IPS-15b (cell line): ENCODE measurements at regions not wholly inside any gene's neighbourhood (a gene's known extent, or its start where the extent isn't known, plus 50 kb on each side); places are given as distances from the start of the nearest gene placed in this dataset.
"Not testable (repeated sequence)": the region's sequence is repeated elsewhere in the genome, so short reads cannot be mapped to it uniquely, and the experiment has no call there.

ENCODE experiments used
- H3K27me3 ChIP-seq: one replicate; pipeline ENCODE4 v1.6.1; 2013; ENCODE audit warnings: low read length; ENCODE audit not compliant: control insufficient read depth, insufficient read depth
- H3K36me3 ChIP-seq: one replicate; pipeline ENCODE4 v1.6.1; 2013; ENCODE audit warnings: low read length; ENCODE audit not compliant: control insufficient read depth, insufficient read depth
- H3K4me1 ChIP-seq: one replicate; pipeline ENCODE4 v1.6.1; 2013; ENCODE audit warnings: mild to moderate bottlenecking, low read length; ENCODE audit not compliant: control insufficient read depth, insufficient read depth
- H3K4me3 ChIP-seq: one replicate; pipeline ENCODE4 v1.5.1; 2013; ENCODE audit warnings: low read depth, low read length
- H3K9ac ChIP-seq: one replicate; pipeline ENCODE4 v1.6.1; 2013; ENCODE audit warnings: low read depth, mild to moderate bottlenecking, low read length
- H3K9me3 ChIP-seq: one replicate; pipeline ENCODE4 v1.6.1; 2013; ENCODE audit warnings: mild to moderate bottlenecking, low read length; ENCODE audit not compliant: control insufficient read depth, insufficient read depth

- not testable (repeated sequence) for H3K4me1 ChIP-seq, H3K36me3 ChIP-seq, H3K9me3 ChIP-seq, H3K4me3 ChIP-seq, H3K27me3 ChIP-seq, H3K9ac ChIP-seq
These were observed 90.8 kb upstream of the FBXO28 start for GRCh38 chr1:224023122-224023521.

GRCh38 chr1:224022249-224022970 is 91.5 kb upstream of the FBXO28 start:
- H3K9ac ChIP-seq, H3K4me1 ChIP-seq, H3K4me3 ChIP-seq, H3K9me3 ChIP-seq, H3K27me3 ChIP-seq, H3K36me3 ChIP-seq: not testable (repeated sequence)

GRCh38 chr1:224019866-224020265 is 94.0 kb upstream of the FBXO28 start:
- not testable (repeated sequence) for H3K36me3 ChIP-seq, H3K9ac ChIP-seq, H3K4me3 ChIP-seq, H3K27me3 ChIP-seq, H3K4me1 ChIP-seq, H3K9me3 ChIP-seq

- H3K4me3 ChIP-seq, H3K36me3 ChIP-seq, H3K27me3 ChIP-seq, H3K4me1 ChIP-seq, H3K9ac ChIP-seq: not testable (repeated sequence)
- H3K9me3 ChIP-seq: peaks cover 30% of the 10 kb centered on the region
These were observed 98.1 kb upstream of the FBXO28 start for GRCh38 chr1:224015782-224016181.

- Histone ChIP-seq H3K36me3 (no peaks in the 10 kb centered on the region), H3K9ac (no peak overlapping the region), H3K4me3 (no peak overlapping the region), H3K27me3 (no peaks in the 10 kb centered on the region), H3K4me1 (no peaks in the 10 kb centered on the region), H3K9me3 (peaks cover 30% of the 10 kb centered on the region)
These were observed 99.6 kb upstream of the FBXO28 start for GRCh38 chr1:224014330-224014649.

GRCh38 chr1:224013626-224014329 is 100.1 kb upstream of the FBXO28 start:
- H3K9ac ChIP-seq: not testable (repeated sequence)

GRCh38 chr1:224012807-224013434 is 101.0 kb upstream of the FBXO28 start:
- H3K4me1 ChIP-seq, H3K9ac ChIP-seq, H3K36me3 ChIP-seq, H3K4me3 ChIP-seq, H3K27me3 ChIP-seq: not testable (repeated sequence)
- H3K9me3 ChIP-seq: peaks cover 30% of the 10 kb centered on the region

More at GRCh38 chr1:224013626-224014329, 100.1 kb upstream of the FBXO28 start:
- H3K36me3 ChIP-seq, H3K4me3 ChIP-seq, H3K4me1 ChIP-seq, H3K27me3 ChIP-seq: not testable (repeated sequence)
- H3K9me3 ChIP-seq: peaks cover 30% of the 10 kb centered on the region

- not testable (repeated sequence) for H3K4me1 ChIP-seq, H3K36me3 ChIP-seq, H3K27me3 ChIP-seq, H3K9ac ChIP-seq, H3K4me3 ChIP-seq
- H3K9me3 ChIP-seq: peaks cover 30% of the 10 kb centered on the region
These were observed 101.7 kb upstream of the FBXO28 start for GRCh38 chr1:224012162-224012561.

GRCh38 chr1:224011751-224012150 is 102.2 kb upstream of the FBXO28 start:
- H3K9me3 ChIP-seq: peaks cover 30% of the 10 kb centered on the region

GRCh38 chr1:224011153-224011552 is 102.8 kb upstream of the FBXO28 start:
- H3K4me3 ChIP-seq, H3K4me1 ChIP-seq, H3K9ac ChIP-seq, H3K27me3 ChIP-seq, H3K36me3 ChIP-seq: not testable (repeated sequence)
- H3K9me3 ChIP-seq: peaks cover 30% of the 10 kb centered on the region

More at GRCh38 chr1:224011751-224012150, 102.2 kb upstream of the FBXO28 start:
- H3K9ac ChIP-seq, H3K4me1 ChIP-seq, H3K27me3 ChIP-seq, H3K36me3 ChIP-seq, H3K4me3 ChIP-seq: not testable (repeated sequence)

GRCh38 chr1:224005973-224006372 is 107.9 kb upstream of the FBXO28 start:
- H3K9me3 ChIP-seq, H3K27me3 ChIP-seq, H3K36me3 ChIP-seq: not testable (repeated sequence)

More at GRCh38 chr1:224005973-224006372, 107.9 kb upstream of the FBXO28 start:
- not testable (repeated sequence) for H3K4me1 ChIP-seq, H3K9ac ChIP-seq, H3K4me3 ChIP-seq
